ENCODE measurements at regions not wholly inside any gene's neighbourhood (a gene's known extent, or its start where the extent isn't known, plus 50 kb on each side); places are given as distances from the start of the nearest gene placed in this dataset.
"Not testable (repeated sequence)": the region's sequence is repeated elsewhere in the genome, so short reads cannot be mapped to it uniquely, and the experiment has no call there.

GRCh38 chrX:138986235-138986634 is 274.7 kb upstream of the FGF13 start:
- DNase-seq (ENCODE audit: low read depth, low spot score): no peak

GRCh38 chrX:138982365-138982764 is 270.8 kb upstream of the FGF13 start:
- H3K27ac ChIP-seq: no peak overlapping the region
- no peak for DNase-seq (ENCODE audit: low read depth, low spot score)

More at GRCh38 chrX:138986235-138986634, 274.7 kb upstream of the FGF13 start:
- no peak overlapping the region for H3K27ac ChIP-seq

- DNase-seq (ENCODE audit: low read depth, low spot score): no peak
- H3K27ac ChIP-seq: no peak overlapping the region
Observed at GRCh38 chrX:138964501-138964900, 253.0 kb upstream of the FGF13 start.

GRCh38 chrX:138962419-138962818 is 250.9 kb upstream of the FGF13 start:
- not testable (repeated sequence) for DNase-seq (ENCODE audit: low read depth, low spot score); H3K27ac ChIP-seq

- DNase-seq (ENCODE audit: low read depth, low spot score): no peak
Observed at GRCh38 chrX:138954976-138955375, 243.5 kb upstream of the FGF13 start.

GRCh38 chrX:138946926-138947325 is 235.4 kb upstream of the FGF13 start:
- H3K27ac ChIP-seq: no peak overlapping the region
- no peak for DNase-seq (ENCODE audit: low read depth, low spot score)

More at GRCh38 chrX:138954976-138955375, 243.5 kb upstream of the FGF13 start:
- no peak overlapping the region for H3K27ac ChIP-seq

- DNase-seq (ENCODE audit: low read depth, low spot score): peak; percentile 12
- H3K27ac ChIP-seq: no peak overlapping the region
Observed at GRCh38 chrX:138945219-138945618, 233.7 kb upstream of the FGF13 start.

- H3K27ac ChIP-seq: no peak overlapping the region
- DNase-seq (ENCODE audit: low read depth, low spot score): no peak
Observed at GRCh38 chrX:138939038-138939437, 227.5 kb upstream of the FGF13 start.

- H3K27ac ChIP-seq: no peak overlapping the region
- DNase-seq (ENCODE audit: low read depth, low spot score): no peak
Observed at GRCh38 chrX:138938003-138938402, 226.5 kb upstream of the FGF13 start.

GRCh38 chrX:138931212-138931611 is 219.7 kb upstream of the FGF13 start:
- no peak for DNase-seq (ENCODE audit: low read depth, low spot score)
- no peak overlapping the region for H3K27ac ChIP-seq

GRCh38 chrX:138930583-138930945 is 219.0 kb upstream of the FGF13 start:
- DNase-seq (ENCODE audit: low read depth, low spot score): no peak
- no peak overlapping the region for H3K27ac ChIP-seq

GRCh38 chrX:138929926-138930582 is 218.5 kb upstream of the FGF13 start:
- no peak for DNase-seq (ENCODE audit: low read depth, low spot score)

GRCh38 chrX:138928737-138929459 is 217.4 kb upstream of the FGF13 start:
- H3K27ac ChIP-seq: no peak overlapping the region
- DNase-seq (ENCODE audit: low read depth, low spot score): no peak

More at GRCh38 chrX:138929926-138930582, 218.5 kb upstream of the FGF13 start:
- no peak overlapping the region for H3K27ac ChIP-seq

GRCh38 chrX:138925330-138925729 is 213.8 kb upstream of the FGF13 start:
- peak; percentile 66 for DNase-seq (ENCODE audit: low read depth, low spot score)
- H3K27ac ChIP-seq: peak overlapping the region; percentile 5

- no peak overlapping the region for H3K27ac ChIP-seq
- no peak for DNase-seq (ENCODE audit: low read depth, low spot score)
Observed at GRCh38 chrX:138923805-138924204, 212.3 kb upstream of the FGF13 start.

GRCh38 chrX:138921031-138921430 is 209.5 kb upstream of the FGF13 start:
- H3K27ac ChIP-seq: no peak overlapping the region
- DNase-seq (ENCODE audit: low read depth, low spot score): no peak

GRCh38 chrX:138917781-138918180 is 206.3 kb upstream of the FGF13 start:
- no peak overlapping the region for H3K27ac ChIP-seq
- no peak for DNase-seq (ENCODE audit: low read depth, low spot score)

GRCh38 chrX:138914767-138915166 is 203.2 kb upstream of the FGF13 start:
- DNase-seq (ENCODE audit: low read depth, low spot score): no peak

GRCh38 chrX:138908577-138908976 is 197.1 kb upstream of the FGF13 start:
- DNase-seq (ENCODE audit: low read depth, low spot score): no peak
- no peak overlapping the region for H3K27ac ChIP-seq

More at GRCh38 chrX:138914767-138915166, 203.2 kb upstream of the FGF13 start:
- H3K27ac ChIP-seq: no peak overlapping the region

GRCh38 chrX:138897621-138898492 is 186.3 kb upstream of the FGF13 start:
- no peak for DNase-seq (ENCODE audit: low read depth, low spot score)
- H3K27ac ChIP-seq: peak overlapping the region; percentile 54

GRCh38 chrX:138890491-138890890 is 179.0 kb upstream of the FGF13 start:
- DNase-seq (ENCODE audit: low read depth, low spot score): no peak
- H3K27ac ChIP-seq: no peak overlapping the region
